ENCODE measurements at regions not wholly inside any gene's neighbourhood (a gene's known extent, or its start where the extent isn't known, plus 50 kb on each side); places are given as distances from the start of the nearest gene placed in this dataset.
"Not testable (repeated sequence)": the region's sequence is repeated elsewhere in the genome, so short reads cannot be mapped to it uniquely, and the experiment has no call there.

- H3K4me3 ChIP-seq, result no peak overlapping the region
- Mint-ChIP-seq H3K36me3 (ENCODE audit: low read depth) (no peaks in the 10 kb centered on the region), H3K27me3 (ENCODE audit: insufficient read depth, low read depth, poor library complexity) (peaks cover 4% of the 10 kb centered on the region), H3K4me3 (no peak overlapping the region), H3K9me3 (no peaks in the 10 kb centered on the region; the same call in 2 of the 3 replicates), H3K27ac (no peak overlapping the region), H3K4me1 (peaks cover 7% of the 10 kb centered on the region; the same call in 2 of the 3 replicates)
- H3K27me3 ChIP-seq (ENCODE audit: insufficient read depth), result no peaks in the 10 kb centered on the region
- H3K4me1 ChIP-seq (ENCODE audit: insufficient read depth), result peaks cover 10% of the 10 kb centered on the region; the same call in 1 of the 2 replicates
- H3K9me2 ChIP-seq (ENCODE audit: insufficient read depth), result no peaks in the 10 kb centered on the region
- H2AFZ ChIP-seq, result no peak overlapping the region
- H4K20me1 ChIP-seq (replicated peaks; ENCODE audit: insufficient read depth), result no peaks in the 10 kb centered on the region
- no peaks in the 10 kb centered on the region for H3K36me3 ChIP-seq (ENCODE audit: insufficient read depth)
- no peak for TF ChIP-seq CTCF (conservative IDR thresholded peaks at IDR 0.05; ENCODE audit: low read depth in 2 of 2)
- TF ChIP-seq ZNF462 (CRISPR knock-in tag; IDR thresholded peaks at IDR 0.05), result no peak
- TF ChIP-seq ZNF114 (CRISPR knock-in tag; IDR thresholded peaks at IDR 0.05), result no peak
- ATAC-seq (no peak), DNase-seq (ENCODE audit: low spot score) (no peak)
- H3K27ac ChIP-seq (ENCODE audit: low read depth), result no peak overlapping the region
- H3K79me2 ChIP-seq (replicated peaks; ENCODE audit: insufficient read depth), result no peaks in the 10 kb centered on the region
- H3K4me2 ChIP-seq, result no peak overlapping the region
- H3F3A ChIP-seq (replicated peaks; ENCODE audit: low read depth), result no peaks in the 10 kb centered on the region
Measured at GRCh38 chr11:123318623-123319022, 111.4 kb upstream of the GRAMD1B start.

GRCh38 chr11:123318132-123318531 lies 111.9 kb upstream of the GRAMD1B start:
- H3K36me3 ChIP-seq (ENCODE audit: insufficient read depth); H3K4me3 Mint-ChIP-seq; H2AFZ ChIP-seq; H4K20me1 ChIP-seq (replicated peaks; ENCODE audit: insufficient read depth); H3K27ac ChIP-seq (ENCODE audit: low read depth); H3K79me2 ChIP-seq (replicated peaks; ENCODE audit: insufficient read depth); H3K9me2 ChIP-seq (ENCODE audit: insufficient read depth); H3K27me3 ChIP-seq (ENCODE audit: insufficient read depth); H3F3A ChIP-seq (replicated peaks; ENCODE audit: low read depth); H3K27me3 Mint-ChIP-seq (ENCODE audit: insufficient read depth, low read depth, poor library complexity); DNase-seq (ENCODE audit: low spot score); H3K4me3 ChIP-seq; H3K27ac Mint-ChIP-seq; H3K9me3 Mint-ChIP-seq; H3K36me3 Mint-ChIP-seq (ENCODE audit: low read depth); ATAC-seq; H3K4me2 ChIP-seq: not testable (repeated sequence)
- H3K4me1 Mint-ChIP-seq, result peaks cover 12% of the 10 kb centered on the region
- H3K4me1 ChIP-seq (ENCODE audit: insufficient read depth), result peaks cover 13% of the 10 kb centered on the region
